Suprapubic skin (tissue), 4 donors: ENCODE measurements at regions not wholly inside any gene's neighbourhood (a gene's known extent, or its start where the extent isn't known, plus 50 kb on each side); places are given as distances from the start of the nearest gene placed in this dataset.

Experiments
- DNase-seq, 2 donors: peaks; one replicate each; pipeline ENCODE4 v3.0.0-alpha.2; 2019; ENCODE audit warnings: low spot score in 2 of 2
- H3K27ac ChIP-seq: fragments of 200-600 bp; sonication (generic); one replicate; pipeline ENCODE4 v1.5.1; 2019
- H3K27me3 ChIP-seq: fragments of 200-600 bp; sonication (generic); one replicate; pipeline ENCODE4 v1.5.1; 2019
- H3K36me3 ChIP-seq: fragments of 200-600 bp; sonication (generic); one replicate; pipeline ENCODE4 v1.5.1; 2019
- H3K4me1 ChIP-seq: fragments of 200-600 bp; sonication (generic); one replicate; pipeline ENCODE4 v1.5.1; 2019
- H3K4me3 ChIP-seq: fragments of 200-600 bp; sonication (generic); one replicate; pipeline ENCODE4 v1.5.1; 2019; ENCODE audit warnings: mild to moderate bottlenecking
- H3K9me3 ChIP-seq: fragments of 200-600 bp; sonication (generic); one replicate; pipeline ENCODE4 v1.5.1; 2019
- EP300 ChIP-seq: sonication (generic); formaldehyde crosslinking; IDR thresholded peaks from one replicate; pipeline ENCODE4 v1.6.1; 2017; ENCODE audit warnings: antibody characterized with exemption
- POLR2A ChIP-seq, 2 donors: fragments of 450-650 bp; IDR thresholded peaks; one replicate each; pipeline ENCODE4 v1.6.1; 2017; ENCODE audit warnings: antibody characterized with exemption in 2 of 2, mild to moderate bottlenecking in 2 of 2, moderate library complexity in 2 of 2
- POLR2AphosphoS5 ChIP-seq, 3 donors: sonication (generic); formaldehyde crosslinking; IDR thresholded peaks; one replicate each; pipeline ENCODE4 v1.6.1; 2017; ENCODE audit warnings: antibody characterized with exemption in 3 of 3
- WGBS: methylation state at CpG from one replicate; pipeline ENCODE4 v1.1.5; 2018; 5-methylcytosine and 5-hydroxymethylcytosine counted together
- TF ChIP-seq, protein P1 (sequence below), 2 donors: fragments of 200-600 bp in 1 of 2; fragments of 450-650 bp in 1 of 2; sonication (generic) in 1 of 2; IDR thresholded peaks; one replicate each; pipeline ENCODE4 v1.5.1; 2016 to 2019; ENCODE audit warnings: antibody characterized with exemption in 2 of 2, mild to moderate bottlenecking in 1 of 2, moderate library complexity in 1 of 2

DNA sequence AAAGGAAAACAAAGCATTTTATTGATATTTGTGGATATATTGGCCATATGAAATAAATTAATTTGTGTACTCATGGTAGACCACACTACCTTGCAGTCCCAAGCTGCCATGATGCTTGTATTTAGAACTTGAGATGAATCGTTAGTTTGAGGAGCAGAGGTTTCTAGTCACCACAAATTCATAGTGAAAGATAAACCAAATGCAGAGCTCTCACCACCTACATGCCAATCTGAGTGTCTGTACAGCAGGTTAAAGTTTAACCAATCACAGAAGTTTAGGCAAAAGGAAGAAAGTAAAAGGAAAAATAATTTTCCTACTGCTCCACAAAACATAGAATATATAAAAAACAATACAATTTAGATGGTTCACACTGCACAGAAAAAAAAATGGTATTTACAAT is 163.6 kb upstream of the FTMT start:
- DNase-seq, result no peak
- Histone ChIP-seq H3K4me3 (no peak overlapping the region), H3K4me1 (no peaks in the 10 kb centered on the region), H3K27me3 (no peaks in the 10 kb centered on the region), H3K27ac (no peak overlapping the region), H3K9me3 (no peaks in the 10 kb centered on the region), H3K36me3 (no peaks in the 10 kb centered on the region)
- 97% methylated on average over 1 of the region's 1 CpG for WGBS
- TF ChIP-seq POLR2A (IDR thresholded peaks at IDR 0.05) (no peak), EP300 (no peak), POLR2AphosphoS5 (IDR thresholded peaks at IDR 0.05) (no peak)
- TF ChIP-seq, protein P1, sequence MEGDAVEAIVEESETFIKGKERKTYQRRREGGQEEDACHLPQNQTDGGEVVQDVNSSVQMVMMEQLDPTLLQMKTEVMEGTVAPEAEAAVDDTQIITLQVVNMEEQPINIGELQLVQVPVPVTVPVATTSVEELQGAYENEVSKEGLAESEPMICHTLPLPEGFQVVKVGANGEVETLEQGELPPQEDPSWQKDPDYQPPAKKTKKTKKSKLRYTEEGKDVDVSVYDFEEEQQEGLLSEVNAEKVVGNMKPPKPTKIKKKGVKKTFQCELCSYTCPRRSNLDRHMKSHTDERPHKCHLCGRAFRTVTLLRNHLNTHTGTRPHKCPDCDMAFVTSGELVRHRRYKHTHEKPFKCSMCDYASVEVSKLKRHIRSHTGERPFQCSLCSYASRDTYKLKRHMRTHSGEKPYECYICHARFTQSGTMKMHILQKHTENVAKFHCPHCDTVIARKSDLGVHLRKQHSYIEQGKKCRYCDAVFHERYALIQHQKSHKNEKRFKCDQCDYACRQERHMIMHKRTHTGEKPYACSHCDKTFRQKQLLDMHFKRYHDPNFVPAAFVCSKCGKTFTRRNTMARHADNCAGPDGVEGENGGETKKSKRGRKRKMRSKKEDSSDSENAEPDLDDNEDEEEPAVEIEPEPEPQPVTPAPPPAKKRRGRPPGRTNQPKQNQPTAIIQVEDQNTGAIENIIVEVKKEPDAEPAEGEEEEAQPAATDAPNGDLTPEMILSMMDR (IDR thresholded peaks at IDR 0.05), result no peak

DNA sequence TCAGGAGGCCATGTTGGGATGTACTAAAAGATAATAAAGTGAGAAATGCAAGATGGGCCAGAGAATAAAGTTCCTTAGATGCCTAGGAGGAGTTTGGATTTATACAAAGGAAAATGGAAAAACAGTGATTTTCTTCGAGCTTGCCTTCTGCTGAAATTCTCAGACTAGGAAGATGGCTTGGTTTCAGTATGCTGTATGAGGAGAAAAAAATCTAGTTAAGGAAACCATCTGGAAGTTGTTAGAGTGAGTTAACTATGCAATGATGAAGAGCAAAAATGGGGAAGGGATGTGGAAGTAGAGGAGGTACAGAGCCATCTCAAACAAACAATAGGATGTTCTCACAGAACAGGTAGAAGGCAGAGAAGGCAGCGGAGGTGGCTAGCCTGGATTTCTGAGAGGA is 162.9 kb upstream of the FTMT start:
- no peaks in the 10 kb centered on the region for H3K27me3 ChIP-seq
- DNase-seq, result no peak
- H3K27ac ChIP-seq, result no peak overlapping the region
- H3K36me3 ChIP-seq, result no peaks in the 10 kb centered on the region
- no peak for TF ChIP-seq EP300
- TF ChIP-seq, protein P1 (IDR thresholded peaks at IDR 0.05), result no peak
- no peak for TF ChIP-seq POLR2A (IDR thresholded peaks at IDR 0.05)
- TF ChIP-seq POLR2AphosphoS5 (IDR thresholded peaks at IDR 0.05), result no peak
- WGBS, result 78% methylated on average over 2 of the region's 2 CpGs
- H3K9me3 ChIP-seq, result no peaks in the 10 kb centered on the region
- no peak overlapping the region for H3K4me3 ChIP-seq
- H3K4me1 ChIP-seq, result no peaks in the 10 kb centered on the region

DNA sequence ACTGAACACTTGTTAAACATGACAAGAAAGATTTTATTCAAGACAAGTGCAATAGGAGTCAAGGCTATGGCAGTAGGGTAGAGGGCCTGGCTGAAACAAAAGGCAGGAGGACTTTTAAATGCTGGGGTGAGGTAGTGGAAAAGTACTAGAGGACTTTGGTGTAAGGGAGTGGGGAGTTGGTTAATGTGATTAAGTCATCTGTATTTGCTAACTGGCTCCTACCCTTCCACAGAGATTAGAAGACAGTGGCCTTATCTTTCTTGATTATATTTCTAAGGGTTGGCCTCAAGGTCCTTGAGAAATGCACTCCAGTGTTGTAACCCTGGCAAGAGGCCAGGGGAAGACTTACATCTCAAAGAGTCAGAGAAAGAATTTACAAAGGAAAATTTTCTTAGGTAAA is 160.2 kb upstream of the FTMT start:
- Histone ChIP-seq H3K36me3 (no peaks in the 10 kb centered on the region), H3K4me3 (no peak overlapping the region), H3K4me1 (no peaks in the 10 kb centered on the region), H3K27ac (no peak overlapping the region), H3K27me3 (no peaks in the 10 kb centered on the region), H3K9me3 (no peaks in the 10 kb centered on the region)
- TF ChIP-seq POLR2A (IDR thresholded peaks at IDR 0.05) (no peak), EP300 (no peak), POLR2AphosphoS5 (IDR thresholded peaks at IDR 0.05) (no peak)
- TF ChIP-seq, protein P1 (IDR thresholded peaks at IDR 0.05), result no peak
- no peak for DNase-seq

DNA sequence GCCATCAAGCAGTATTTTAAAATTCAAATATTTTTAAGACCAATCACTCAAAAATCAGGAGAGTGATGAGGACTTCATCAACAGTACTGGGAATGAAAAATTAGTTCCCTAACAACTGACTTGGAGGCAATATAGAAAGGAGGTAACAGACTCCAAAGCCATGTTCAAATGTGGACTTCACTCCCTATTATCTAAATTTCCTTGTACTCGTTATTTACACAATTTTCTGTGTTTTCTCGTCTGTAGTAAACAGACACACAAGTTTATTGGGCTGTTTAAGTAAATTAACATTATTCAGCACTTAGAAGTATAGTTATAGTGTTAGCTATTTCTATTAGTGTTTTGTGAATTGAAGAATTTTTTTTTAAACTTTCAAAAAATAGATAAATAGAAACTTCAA is 159.5 kb upstream of the FTMT start:
- H3K27ac ChIP-seq, result no peak overlapping the region
- H3K4me3 ChIP-seq, result no peak overlapping the region
- DNase-seq, result no peak
- H3K9me3 ChIP-seq, result no peaks in the 10 kb centered on the region
- no peak for TF ChIP-seq POLR2AphosphoS5 (IDR thresholded peaks at IDR 0.05)
- TF ChIP-seq POLR2A (IDR thresholded peaks at IDR 0.05), result no peak
- no peak for TF ChIP-seq EP300
- TF ChIP-seq, protein P1 (IDR thresholded peaks at IDR 0.05), result no peak
- 66% methylated on average over 2 of the region's 2 CpGs for WGBS
- no peaks in the 10 kb centered on the region for H3K36me3 ChIP-seq
- no peaks in the 10 kb centered on the region for H3K27me3 ChIP-seq
- no peaks in the 10 kb centered on the region for H3K4me1 ChIP-seq

DNA sequence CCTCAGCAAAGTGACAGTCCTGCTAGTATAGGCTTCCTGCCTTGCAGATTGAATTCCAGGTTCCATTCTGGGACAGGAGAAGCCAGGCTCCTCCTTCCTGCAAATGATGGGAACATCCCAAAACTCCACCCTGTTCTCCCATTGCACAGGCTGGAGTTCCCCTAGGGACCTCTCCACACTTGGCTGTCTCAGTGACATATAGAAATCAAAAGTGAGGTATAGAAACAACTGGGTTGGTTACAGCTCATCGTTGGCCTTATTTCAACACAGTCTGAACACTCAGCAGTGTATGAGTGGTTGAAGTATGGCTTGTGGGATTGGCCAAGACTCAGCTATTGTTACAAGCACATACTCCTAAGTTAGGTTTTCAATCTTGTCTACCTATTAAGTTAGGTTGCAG is 157.8 kb upstream of the FTMT start:
- Histone ChIP-seq H3K4me1 (no peaks in the 10 kb centered on the region), H3K27ac (no peak overlapping the region), H3K36me3 (no peaks in the 10 kb centered on the region), H3K27me3 (no peaks in the 10 kb centered on the region), H3K4me3 (no peak overlapping the region), H3K9me3 (no peaks in the 10 kb centered on the region)
- 62% methylated on average over 1 of the region's 1 CpG for WGBS
- DNase-seq, result no peak
- TF ChIP-seq POLR2A (IDR thresholded peaks at IDR 0.05), result no peak
- TF ChIP-seq, protein P1 (IDR thresholded peaks at IDR 0.05), result no peak
- TF ChIP-seq POLR2AphosphoS5 (IDR thresholded peaks at IDR 0.05), result no peak
